HepG2 (cell line): ENCODE measurements at regions not wholly inside any gene's neighbourhood (a gene's known extent, or its start where the extent isn't known, plus 50 kb on each side); places are given as distances from the start of the nearest gene placed in this dataset.

ENCODE experiments used
- BCL6 ChIP-seq: IDR thresholded peaks from 2 replicates; pipeline ENCODE4 v1.6.1; 2016; ENCODE audit warnings: missing genetic modification reagents, missing compliant biosample characterization
- BORCS8-MEF2B ChIP-seq: sonication (generic); formaldehyde crosslinking; IDR thresholded peaks from 2 replicates; pipeline ENCODE4 v1.8.0; 2022; ENCODE audit warnings: mild to moderate bottlenecking, missing genetic modification reagents
- DRAP1 ChIP-seq: IDR thresholded peaks from 2 replicates; pipeline ENCODE4 v1.6.1; 2016; ENCODE audit warnings: missing genetic modification reagents, missing compliant biosample characterization
- EHMT2 ChIP-seq: fragments of 200-600 bp; sonication (generic); IDR thresholded peaks from 2 replicates; pipeline ENCODE4 v1.7.0; 2017; ENCODE audit warnings: antibody characterized with exemption, low read depth, low read length, borderline replicate concordance
- ELF3 ChIP-seq: IDR thresholded peaks from 2 replicates; pipeline ENCODE4 v1.6.1; 2016; ENCODE audit warnings: missing genetic modification reagents, missing compliant biosample characterization
- FOXK1 ChIP-seq: sonication (generic); formaldehyde crosslinking; IDR thresholded peaks from 2 replicates; pipeline ENCODE4 v1.4.0; 2020; ENCODE audit warnings: low read depth, missing genetic modification reagents, borderline replicate concordance
- HDAC1 ChIP-seq: sonication (generic); formaldehyde crosslinking; IDR thresholded peaks from 2 replicates; pipeline ENCODE4 v1.5.1; 2020; ENCODE audit warnings: mild to moderate bottlenecking, missing genetic modification reagents
- HDAC2 ChIP-seq: sonication (generic); formaldehyde crosslinking; IDR thresholded peaks from 2 replicates; pipeline ENCODE4 v1.4.0; 2020; ENCODE audit warnings: missing genetic modification reagents
- HNRNPK ChIP-seq: fragments of 200-400 bp; formaldehyde crosslinking; IDR thresholded peaks from 2 replicates; pipeline ENCODE4 v1.6.1; 2018; ENCODE audit warnings: low read length, low read depth, moderate library complexity, mild to moderate bottlenecking; ENCODE audit not compliant: poor library complexity, severe bottlenecking
- HOXD1 ChIP-seq: sonication (generic); formaldehyde crosslinking; IDR thresholded peaks from 2 replicates; pipeline ENCODE4 v1.5.0; 2020; ENCODE audit warnings: missing genetic modification reagents
- MED1 ChIP-seq: sonication (generic); formaldehyde crosslinking; IDR thresholded peaks from 2 replicates; pipeline ENCODE4 v1.4.0; 2020; ENCODE audit warnings: missing genetic modification reagents
- MEIS1 ChIP-seq: sonication (generic); formaldehyde crosslinking; IDR thresholded peaks from 2 replicates; pipeline ENCODE4 v1.9.0; 2021; ENCODE audit warnings: mild to moderate bottlenecking, missing genetic modification reagents, moderate library complexity, borderline replicate concordance
- MIER2 ChIP-seq: IDR thresholded peaks from 2 replicates; pipeline ENCODE4 v1.6.1; 2016; ENCODE audit warnings: missing biosample characterization, missing genetic modification reagents
- MTF2 ChIP-seq: sonication (generic); formaldehyde crosslinking; IDR thresholded peaks from 2 replicates; pipeline ENCODE4 v1.5.0; 2020; ENCODE audit warnings: missing genetic modification reagents, borderline replicate concordance
- NFE2L1 ChIP-seq: sonication (generic); formaldehyde crosslinking; IDR thresholded peaks from 2 replicates; pipeline ENCODE4 v1.4.0; 2020; ENCODE audit warnings: missing genetic modification reagents, mild to moderate bottlenecking, borderline replicate concordance
- SKI ChIP-seq: fragments of 450-650 bp; IDR thresholded peaks from one replicate; pipeline ENCODE4 v1.6.1; 2018; ENCODE audit warnings: mild to moderate bottlenecking; ENCODE audit not compliant: partially characterized antibody
- SMAD3 ChIP-seq: sonication (generic); formaldehyde crosslinking; IDR thresholded peaks from 2 replicates; pipeline ENCODE4 v1.4.0; 2020; ENCODE audit warnings: missing genetic modification reagents
- SP140L ChIP-seq: sonication (generic); formaldehyde crosslinking; IDR thresholded peaks from 2 replicates; pipeline ENCODE4 v1.4.0; 2020; ENCODE audit warnings: missing genetic modification reagents, borderline replicate concordance
- ZBTB7A ChIP-seq: sonication (generic); formaldehyde crosslinking; IDR thresholded peaks from 2 replicates; pipeline ENCODE4 v1.8.0; 2022; ENCODE audit warnings: mild to moderate bottlenecking, missing genetic modification reagents
- ZBTB7B ChIP-seq: sonication (generic); formaldehyde crosslinking; IDR thresholded peaks from 2 replicates; pipeline ENCODE4 v1.4.0; 2020; ENCODE audit warnings: missing genetic modification reagents
- ZFP90 ChIP-seq: sonication (generic); formaldehyde crosslinking; IDR thresholded peaks from 2 replicates; pipeline ENCODE4 v1.8.0; 2022; ENCODE audit warnings: missing genetic modification reagents, mild to moderate bottlenecking, inconsistent platforms, borderline replicate concordance
- ZNF232 ChIP-seq: sonication (generic); formaldehyde crosslinking; IDR thresholded peaks from 2 replicates; pipeline ENCODE4 v1.4.0; 2020; ENCODE audit warnings: missing genetic modification reagents, borderline replicate concordance
- ZNF256 ChIP-seq: sonication (generic); formaldehyde crosslinking; conservative IDR thresholded peaks from 2 replicates; pipeline ENCODE4 v1.4.0; 2020; ENCODE audit warnings: missing genetic modification reagents
- ZNF292 ChIP-seq: sonication (generic); formaldehyde crosslinking; IDR thresholded peaks from 2 replicates; pipeline ENCODE4 v1.8.1; 2022; ENCODE audit warnings: mild to moderate bottlenecking, low read depth, missing genetic modification reagents, borderline replicate concordance
- ZNF33B ChIP-seq: sonication (generic); formaldehyde crosslinking; IDR thresholded peaks from 2 replicates; pipeline ENCODE4 v1.5.1; 2020; ENCODE audit warnings: mild to moderate bottlenecking, missing genetic modification reagents
- ZNF547 ChIP-seq: sonication (generic); formaldehyde crosslinking; IDR thresholded peaks from 2 replicates; pipeline ENCODE4 v1.5.1; 2020; ENCODE audit warnings: mild to moderate bottlenecking, missing genetic modification reagents
- ZNF570 ChIP-seq: sonication (generic); formaldehyde crosslinking; IDR thresholded peaks from 2 replicates; pipeline ENCODE4 v1.4.0; 2020; ENCODE audit warnings: mild to moderate bottlenecking, missing genetic modification reagents, borderline replicate concordance
- ZNF605 ChIP-seq: sonication (generic); formaldehyde crosslinking; IDR thresholded peaks from 2 replicates; pipeline ENCODE4 v1.8.0; 2022; ENCODE audit warnings: mild to moderate bottlenecking, missing genetic modification reagents
- ZNF629 ChIP-seq: sonication (generic); formaldehyde crosslinking; conservative IDR thresholded peaks from 2 replicates; pipeline ENCODE4 v1.5.0; 2020; ENCODE audit warnings: missing genetic modification reagents
- ZNF740 ChIP-seq: sonication (generic); formaldehyde crosslinking; IDR thresholded peaks from 2 replicates; pipeline ENCODE4 v1.4.0; 2020; ENCODE audit warnings: missing genetic modification reagents
- ZSCAN22 ChIP-seq: sonication (generic); formaldehyde crosslinking; IDR thresholded peaks from 2 replicates; pipeline ENCODE4 v1.4.0; 2020; ENCODE audit warnings: mild to moderate bottlenecking, missing genetic modification reagents
- ZSCAN9 ChIP-seq: IDR thresholded peaks from 2 replicates; pipeline ENCODE4 v1.6.1; 2016; ENCODE audit warnings: borderline replicate concordance

- TF ChIP-seq HDAC1 (CRISPR knock-in tag) (peak; percentile 54; the same call in 1 of the 2 replicates), MEIS1 (no peak), BORCS8-MEF2B (CRISPR knock-in tag) (0 out of 2 replicates have a peak, but pooled peaks have one; percentile 62), ELF3 (CRISPR knock-in tag) (no peak), SKI (peak; percentile 73), FOXK1 (peak; percentile 52; the same call in 1 of the 2 replicates), NFE2L1 (CRISPR knock-in tag) (0 out of 2 replicates have a peak, but pooled peaks have one; percentile 54), ZNF547 (CRISPR knock-in tag) (0 out of 2 replicates have a peak, but pooled peaks have one; percentile 11), HOXD1 (CRISPR knock-in tag) (0 out of 2 replicates have a peak, but pooled peaks have one; percentile 22), SMAD3 (CRISPR knock-in tag) (peak; percentile 64; the same call in 1 of the 2 replicates), ZNF740 (0 out of 2 replicates have a peak, but pooled peaks have one; percentile 26), EHMT2 (0 out of 2 replicates have a peak, but pooled peaks have one; percentile 70), MTF2 (CRISPR knock-in tag) (no peak), ZNF292 (CRISPR knock-in tag) (peak; percentile 35; the same call in 1 of the 2 replicates), ZBTB7B (0 out of 2 replicates have a peak, but pooled peaks have one; percentile 20), MED1 (CRISPR knock-in tag) (peak; percentile 49), ZNF570 (no peak), ZBTB7A (peak; percentile 56; the same call in 1 of the 2 replicates), HDAC2 (CRISPR knock-in tag) (0 out of 2 replicates have a peak, but pooled peaks have one; percentile 12), ZNF605 (peak; percentile 83), BCL6 (CRISPR knock-in tag) (0 out of 2 replicates have a peak, but pooled peaks have one; percentile 2), HNRNPK (no peak), MIER2 (peak; percentile 96), ZFP90 (CRISPR knock-in tag) (no peak), ZSCAN22 (CRISPR knock-in tag) (no peak), ZNF33B (CRISPR knock-in tag) (0 out of 2 replicates have a peak, but pooled peaks have one; percentile 54), ZNF256 (0 out of 2 replicates have a peak, but pooled peaks have one; percentile 55), SP140L (no peak), ZNF629 (0 out of 2 replicates have a peak, but pooled peaks have one; percentile 12), DRAP1 (0 out of 2 replicates have a peak, but pooled peaks have one; percentile 25), ZSCAN9 (CRISPR knock-in tag) (peak; percentile 72; the same call in 1 of the 2 replicates), ZNF232 (CRISPR knock-in tag) (peak; percentile 49; the same call in 1 of the 2 replicates)
Observed at GRCh38 chr20:50417484-50418235, 92.5 kb upstream of the PTPN1 start (continued).
